ENCODE measurements at regions not wholly inside any gene's neighbourhood (a gene's known extent, or its start where the extent isn't known, plus 50 kb on each side); places are given as distances from the start of the nearest gene placed in this dataset.

DNA sequence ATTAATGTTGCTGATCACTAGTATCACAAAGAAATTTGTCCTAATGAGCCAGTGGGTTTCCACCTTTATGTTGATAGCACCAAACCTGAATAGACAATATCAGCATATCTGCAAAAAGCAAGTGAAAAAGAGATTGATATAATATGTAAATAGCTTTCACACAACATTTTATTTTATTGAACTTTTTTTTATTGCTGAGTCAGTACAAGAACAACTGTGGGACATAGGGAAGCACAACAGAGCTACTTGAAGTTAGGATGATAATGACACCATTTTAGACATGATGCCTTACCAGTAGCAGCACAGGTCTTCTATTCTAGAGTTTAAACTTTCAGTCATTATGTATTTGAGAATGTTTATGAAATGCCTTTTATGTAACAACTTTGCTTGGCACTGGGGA, 554.1 kb upstream of the SETBP1 start:
- TF ChIP-seq POLR2A (IDR thresholded peaks at IDR 0.05; ENCODE audit: low read depth, low read length) (no peak), POLR2AphosphoS5 (IDR thresholded peaks at IDR 0.05; ENCODE audit: low read depth, low read length) (no peak)
